ENCODE measurements at regions not wholly inside any gene's neighbourhood (a gene's known extent, or its start where the extent isn't known, plus 50 kb on each side); places are given as distances from the start of the nearest gene placed in this dataset.

GRCh38 chr3:151992326-151993041, 119.0 kb downstream of the SUCNR1 start:
- DNase-seq (ENCODE audit: low read depth) = no peak

GRCh38 chr3:151995091-151995490, 121.6 kb downstream of the SUCNR1 start:
- no peak for DNase-seq (ENCODE audit: low read depth)

- DNase-seq (ENCODE audit: low read depth) = no peak
These were observed 125.3 kb downstream of the SUCNR1 start for GRCh38 chr3:151998744-151999143.

- DNase-seq (ENCODE audit: low read depth) = no peak
These were observed 126.5 kb downstream of the SUCNR1 start for GRCh38 chr3:151999936-152000335.

GRCh38 chr3:152011812-152012735, 138.6 kb downstream of the SUCNR1 start:
- no peak for DNase-seq (ENCODE audit: low read depth)

- DNase-seq (ENCODE audit: low read depth) = no peak
These were observed 146.1 kb downstream of the SUCNR1 start for GRCh38 chr3:152019508-152019907.

GRCh38 chr3:152021951-152022461, 148.6 kb downstream of the SUCNR1 start:
- DNase-seq (ENCODE audit: low read depth) = peak; percentile 20

- DNase-seq (ENCODE audit: low read depth) = peak; percentile 54
These were observed 152.7 kb downstream of the SUCNR1 start for GRCh38 chr3:152026033-152026556.

- no peak for DNase-seq (ENCODE audit: low read depth)
These were observed 156.9 kb downstream of the SUCNR1 start for GRCh38 chr3:152030320-152030719.

- peak; percentile 24 for DNase-seq (ENCODE audit: low read depth)
These were observed 157.9 kb downstream of the SUCNR1 start for GRCh38 chr3:152031321-152031720.

- no peak for DNase-seq (ENCODE audit: low read depth)
These were observed 163.9 kb downstream of the SUCNR1 start for GRCh38 chr3:152037297-152037696.

GRCh38 chr3:152037953-152038352, 164.5 kb downstream of the SUCNR1 start:
- DNase-seq (ENCODE audit: low read depth) = no peak

GRCh38 chr3:152038490-152038889, 165.0 kb downstream of the SUCNR1 start:
- DNase-seq (ENCODE audit: low read depth) = no peak

- DNase-seq (ENCODE audit: low read depth) = no peak
These were observed 166.4 kb downstream of the SUCNR1 start for GRCh38 chr3:152039887-152040286.

GRCh38 chr3:152040319-152040718, 166.9 kb downstream of the SUCNR1 start:
- no peak for DNase-seq (ENCODE audit: low read depth)

GRCh38 chr3:152043620-152044019, 170.2 kb downstream of the SUCNR1 start:
- DNase-seq (ENCODE audit: low read depth) = peak; percentile 28

GRCh38 chr3:152046280-152046679, 172.8 kb downstream of the SUCNR1 start:
- no peak for DNase-seq (ENCODE audit: low read depth)

- no peak for DNase-seq (ENCODE audit: low read depth)
These were observed 174.0 kb downstream of the SUCNR1 start for GRCh38 chr3:152047465-152047864.

- DNase-seq (ENCODE audit: low read depth) = no peak
These were observed 175.4 kb downstream of the SUCNR1 start for GRCh38 chr3:152048831-152049230.

GRCh38 chr3:152050903-152051302, 177.5 kb downstream of the SUCNR1 start:
- no peak for DNase-seq (ENCODE audit: low read depth)

GRCh38 chr3:152051501-152052404, 178.3 kb downstream of the SUCNR1 start:
- peak; percentile 82 for DNase-seq (ENCODE audit: low read depth)

- no peak for DNase-seq (ENCODE audit: low read depth)
These were observed 180.4 kb downstream of the SUCNR1 start for GRCh38 chr3:152053866-152054265.

Data from GM04503 (cell line).